C1 segment of cervical spinal cord (tissue), 14 donors: ENCODE measurements at regions not wholly inside any gene's neighbourhood (a gene's known extent, or its start where the extent isn't known, plus 50 kb on each side); places are given as distances from the start of the nearest gene placed in this dataset.

Experiments used
- DNase-seq, 14 donors: peaks; one replicate each; lab custom pipeline; 2025; lab: John Stamatoyannopoulos, UW

GRCh38 chr2:58584606-58585118, 343.5 kb upstream of the FANCL start:
- no peak for DNase-seq

GRCh38 chr2:58578276-58578675, 337.2 kb upstream of the FANCL start:
- no peak for DNase-seq

GRCh38 chr2:58574873-58575272, 333.7 kb upstream of the FANCL start:
- no peak for DNase-seq

GRCh38 chr2:58572731-58573130, 331.6 kb upstream of the FANCL start:
- no peak for DNase-seq

- DNase-seq, result peak in 2 of 14 donors; percentile 1 to 3
Observed at GRCh38 chr2:58571181-58571852, 330.2 kb upstream of the FANCL start.

- DNase-seq, result no peak
Observed at GRCh38 chr2:58569475-58570185, 328.5 kb upstream of the FANCL start.

GRCh38 chr2:58568901-58569300, 327.8 kb upstream of the FANCL start:
- no peak for DNase-seq

- no peak for DNase-seq
Observed at GRCh38 chr2:58562276-58562675, 321.2 kb upstream of the FANCL start.

- no peak for DNase-seq
Observed at GRCh38 chr2:58560531-58560930, 319.4 kb upstream of the FANCL start.

- no peak for DNase-seq
Observed at GRCh38 chr2:58558881-58559280, 317.8 kb upstream of the FANCL start.

- DNase-seq, result no peak
Observed at GRCh38 chr2:58557176-58557575, 316.1 kb upstream of the FANCL start.

GRCh38 chr2:58553937-58554336, 312.8 kb upstream of the FANCL start:
- peak in 2 of 14 donors; percentile 0 to 13 for DNase-seq

- DNase-seq, result no peak
Observed at GRCh38 chr2:58553522-58553921, 312.4 kb upstream of the FANCL start.

- DNase-seq, result no peak
Observed at GRCh38 chr2:58545300-58546280, 304.5 kb upstream of the FANCL start.

- no peak for DNase-seq
Observed at GRCh38 chr2:58543442-58543841, 302.3 kb upstream of the FANCL start.

GRCh38 chr2:58541511-58541910, 300.4 kb upstream of the FANCL start:
- DNase-seq, result peak in 5 of 14 donors; percentile 2 to 15 (median 9)

GRCh38 chr2:58540681-58541080, 299.6 kb upstream of the FANCL start:
- peak in 3 of 14 donors; percentile 1 to 9 (median 6) for DNase-seq

- DNase-seq, result no peak
Observed at GRCh38 chr2:58539973-58540372, 298.8 kb upstream of the FANCL start.

- DNase-seq, result no peak
Observed at GRCh38 chr2:58535990-58536389, 294.9 kb upstream of the FANCL start.

- no peak for DNase-seq
Observed at GRCh38 chr2:58535182-58535581, 294.1 kb upstream of the FANCL start.

GRCh38 chr2:58533376-58533775, 292.3 kb upstream of the FANCL start:
- DNase-seq, result no peak

GRCh38 chr2:58532641-58533040, 291.5 kb upstream of the FANCL start:
- DNase-seq, result no peak
